ENCODE measurements at regions not wholly inside any gene's neighbourhood (a gene's known extent, or its start where the extent isn't known, plus 50 kb on each side); places are given as distances from the start of the nearest gene placed in this dataset.
"Not testable (repeated sequence)": the region's sequence is repeated elsewhere in the genome, so short reads cannot be mapped to it uniquely, and the experiment has no call there.

DNA sequence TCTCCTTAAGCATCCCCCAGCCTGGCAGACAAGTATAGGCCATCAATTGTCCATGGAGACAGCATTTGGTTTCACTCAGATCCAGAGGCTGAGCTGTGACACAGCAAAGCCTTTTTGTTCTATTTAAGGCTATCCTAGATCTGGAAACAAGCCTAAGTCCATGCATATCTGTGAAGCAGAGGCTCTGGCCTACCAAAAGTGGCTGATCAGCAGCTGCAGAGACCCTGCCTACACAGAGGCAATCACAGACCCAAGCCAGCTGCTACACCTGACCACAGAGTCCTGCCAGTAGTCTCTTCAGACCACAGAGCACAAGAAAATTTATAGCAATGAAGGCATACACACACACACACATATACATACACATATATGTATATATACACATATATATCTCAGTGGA lies 501.7 kb upstream of the ARPP21 start:
- DNase-seq (ENCODE audit: low spot score), result no peak

DNA sequence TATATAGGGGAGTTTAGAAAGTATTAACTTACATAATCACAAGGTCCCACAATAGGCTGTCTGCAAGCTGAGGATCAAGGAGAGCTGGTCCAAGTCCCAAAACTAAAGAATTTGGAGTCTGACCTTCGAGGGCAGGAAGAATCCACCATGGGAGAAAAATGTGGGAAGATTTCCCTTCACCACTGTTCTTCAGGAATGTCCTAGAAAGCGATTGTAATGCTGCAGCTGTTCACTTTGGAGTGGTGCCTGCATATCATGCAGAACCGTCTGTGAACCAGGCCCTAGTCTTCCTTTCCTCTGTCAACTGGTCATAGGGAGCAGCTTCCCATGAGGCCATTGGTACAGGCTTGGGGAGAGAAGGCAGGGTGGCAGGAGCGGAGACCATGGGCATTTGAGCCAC lies 497.9 kb upstream of the ARPP21 start:
- DNase-seq (ENCODE audit: low spot score), result no peak

DNA sequence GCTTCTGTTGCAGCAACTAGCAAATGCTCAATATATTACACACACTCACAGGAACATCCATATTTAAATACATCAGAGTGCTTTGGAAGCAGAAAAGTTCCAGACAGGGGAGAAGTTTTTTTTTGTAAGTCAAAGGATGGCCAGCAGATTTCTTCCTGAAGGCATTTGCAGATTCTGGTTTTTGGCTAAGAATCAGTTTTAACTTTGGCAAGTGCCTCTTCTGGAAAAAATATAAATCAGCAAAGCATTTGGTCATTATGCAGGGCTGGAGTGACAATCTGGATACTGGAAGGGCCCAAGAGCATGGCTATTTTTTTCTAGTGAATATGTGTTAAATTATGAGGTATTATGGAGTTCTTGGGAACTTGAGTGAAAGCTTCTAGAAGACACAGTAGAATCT lies 495.3 kb upstream of the ARPP21 start:
- DNase-seq (ENCODE audit: low spot score), result no peak

DNA sequence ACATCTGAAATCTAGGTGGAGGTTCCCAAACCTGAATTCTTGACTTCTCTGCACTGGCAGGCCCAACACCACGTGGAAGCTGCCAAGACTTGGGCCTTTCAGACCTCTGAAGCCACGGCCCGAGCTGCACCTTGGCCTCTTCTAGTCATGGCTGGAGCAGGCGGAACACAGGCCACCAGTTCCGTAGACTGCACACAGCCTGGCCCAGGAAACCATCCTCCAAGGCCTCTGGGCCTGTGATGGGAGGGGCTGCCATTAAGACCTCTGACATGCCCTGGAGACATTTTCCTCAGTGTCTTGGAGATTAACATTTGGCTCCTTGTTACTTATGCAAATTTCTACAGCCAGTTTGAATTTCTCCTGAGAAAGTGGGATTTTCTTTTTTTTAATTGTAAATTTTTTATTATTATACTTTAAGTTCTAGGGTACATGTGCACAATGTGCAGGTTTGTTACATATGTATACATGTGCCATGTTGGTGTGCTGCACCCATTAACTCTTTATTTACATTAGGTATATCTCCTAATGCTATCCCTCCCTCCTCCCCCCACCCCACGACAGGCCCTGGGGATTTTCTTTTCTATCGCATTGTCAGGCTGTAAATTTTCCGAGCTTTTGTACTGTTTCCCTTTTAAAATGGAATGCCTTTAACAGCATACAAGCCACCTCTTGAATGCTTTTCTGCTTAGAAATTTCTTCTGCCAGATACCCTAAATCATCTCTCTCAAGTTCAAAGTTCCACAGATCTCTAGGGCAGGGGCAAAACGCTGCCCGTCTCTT lies 492.9 kb upstream of the ARPP21 start:
- not testable (repeated sequence) for DNase-seq (ENCODE audit: low spot score)

DNA sequence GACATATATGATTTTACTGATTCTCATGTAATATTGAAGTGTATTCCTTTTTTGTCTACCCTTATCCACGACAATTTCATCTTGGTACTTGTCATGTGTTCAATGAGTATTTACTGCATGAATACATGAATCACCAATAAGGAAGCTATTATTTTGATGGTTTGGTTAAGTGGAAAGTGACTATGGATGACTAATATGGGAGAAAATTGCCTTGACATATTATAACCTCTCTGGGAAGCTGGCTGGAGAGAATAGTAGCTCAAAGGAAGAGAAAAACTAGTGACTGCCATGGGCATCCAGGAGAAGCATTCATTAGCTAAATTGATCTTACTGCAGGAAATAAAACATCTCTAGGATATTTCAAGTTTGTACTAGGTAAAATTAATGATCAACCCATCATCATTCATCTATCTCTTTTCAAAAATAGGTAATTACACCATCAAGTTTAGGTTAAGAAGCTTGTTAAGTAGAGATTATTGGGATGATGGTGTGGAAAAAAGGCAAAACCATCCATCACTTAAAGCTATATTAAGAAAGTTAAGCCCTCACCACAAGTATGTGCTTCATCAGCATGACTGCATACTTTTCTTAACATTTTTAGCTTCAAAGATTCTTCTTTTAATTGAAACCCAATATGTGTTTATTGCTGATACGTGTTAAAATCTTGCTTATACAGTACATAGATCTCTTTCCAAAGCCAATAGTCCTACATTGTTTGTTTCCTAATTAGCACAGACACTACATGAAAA lies 455.2 kb upstream of the ARPP21 start:
- no peak for DNase-seq (ENCODE audit: low spot score)

- DNase-seq (ENCODE audit: low spot score), result no peak
These were observed 454.6 kb upstream of the ARPP21 start for GRCh38 chr3:35184775-35185174.

DNA sequence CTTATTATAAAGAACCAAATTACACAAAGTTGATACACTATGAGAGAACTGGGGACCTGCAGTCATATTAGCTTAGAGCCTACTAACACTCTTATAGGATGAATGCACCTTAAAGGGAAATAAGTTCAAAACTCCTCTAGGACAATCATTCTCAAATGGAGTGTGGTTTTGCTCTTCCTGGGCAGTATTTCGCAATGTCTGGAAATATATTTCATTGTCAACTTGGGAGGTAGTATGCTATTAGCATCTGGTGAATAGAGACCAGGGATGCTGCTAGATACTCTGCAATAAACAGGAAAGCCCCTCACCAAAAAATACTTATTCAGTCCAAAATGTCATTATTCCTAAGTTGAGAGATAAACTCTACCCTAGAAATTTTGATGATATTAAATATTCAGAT lies 451.4 kb upstream of the ARPP21 start:
- no peak for DNase-seq (ENCODE audit: low spot score)

DNA sequence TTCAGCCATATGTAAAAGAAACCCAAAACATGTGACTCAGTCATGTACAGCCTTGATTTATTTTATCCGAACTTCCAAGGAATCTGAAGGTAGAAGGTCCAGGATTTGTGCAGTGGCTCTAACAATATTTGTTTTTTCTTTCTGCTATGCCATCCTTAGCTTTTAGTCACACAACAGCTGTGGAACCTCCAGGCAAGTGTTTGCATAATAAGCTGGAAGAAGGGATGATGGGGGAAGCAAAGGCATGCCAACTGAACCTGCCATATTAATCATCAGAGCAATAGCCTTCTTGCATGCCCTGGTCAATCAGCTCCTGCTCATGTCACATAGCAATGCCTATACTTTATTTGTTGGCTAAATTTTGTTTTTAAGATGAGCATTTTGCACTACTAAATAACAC lies 444.7 kb upstream of the ARPP21 start:
- DNase-seq (ENCODE audit: low spot score), result no peak

DNA sequence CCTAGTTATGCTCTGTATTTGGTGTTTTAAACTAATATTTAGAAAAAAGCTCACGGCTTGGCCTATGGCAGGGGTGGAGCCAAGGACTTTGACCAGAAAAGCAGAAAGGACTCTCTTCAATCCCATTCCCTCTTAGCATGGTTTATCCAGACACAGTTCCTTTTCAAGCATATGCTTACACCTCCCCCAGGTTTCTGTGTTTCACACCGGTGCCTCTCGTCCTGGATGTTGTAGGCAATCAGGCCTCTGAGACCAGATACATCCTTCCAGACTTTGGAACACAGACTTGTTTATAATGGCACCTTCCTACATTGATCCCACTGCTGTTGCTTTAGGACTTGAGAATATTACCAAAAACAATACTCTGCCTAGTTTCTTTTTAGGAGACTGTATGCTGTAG lies 440.5 kb upstream of the ARPP21 start:
- no peak for DNase-seq (ENCODE audit: low spot score)

DNA sequence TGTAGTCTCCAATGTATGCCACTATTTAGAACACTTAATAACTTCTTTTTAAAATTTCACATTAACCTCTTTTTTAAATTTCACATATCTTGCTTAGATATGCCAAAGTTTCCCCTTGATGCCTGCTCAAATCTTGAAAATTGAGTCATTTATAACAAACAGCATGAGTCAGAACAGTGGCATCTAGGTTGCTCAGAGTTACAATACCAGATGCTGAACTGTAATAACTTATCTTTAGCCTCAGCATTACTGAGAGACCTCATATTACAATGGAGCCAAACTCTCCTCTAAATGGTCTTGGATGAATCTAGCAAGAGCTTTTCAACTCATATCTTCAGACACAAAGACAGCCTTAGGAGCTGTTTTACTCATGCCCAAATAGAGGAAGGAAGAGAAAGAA lies 439.3 kb upstream of the ARPP21 start:
- no peak for DNase-seq (ENCODE audit: low spot score)

DNA sequence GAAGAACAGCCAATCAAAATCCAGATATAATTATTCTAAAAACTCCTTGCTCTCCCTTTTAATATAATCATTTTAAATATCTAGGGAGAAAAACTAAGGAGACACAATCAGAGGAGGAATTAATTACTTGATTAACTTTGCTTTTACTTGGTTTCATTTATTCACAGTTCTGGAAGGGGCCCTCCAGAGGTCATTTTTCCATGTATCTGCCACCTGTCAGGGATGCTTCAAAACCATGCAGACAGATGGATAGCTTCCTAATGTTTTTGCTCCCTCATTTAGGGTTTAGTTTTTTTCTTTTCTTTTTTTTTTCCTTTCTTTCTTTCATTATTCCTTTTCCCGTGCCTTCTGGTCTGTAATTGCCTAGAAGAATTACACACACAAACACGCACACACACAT lies 438.1 kb upstream of the ARPP21 start:
- no peak for DNase-seq (ENCODE audit: low spot score)

- DNase-seq (ENCODE audit: low spot score), result no peak
These were observed 423.5 kb upstream of the ARPP21 start for GRCh38 chr3:35215525-35216500.

- no peak for DNase-seq (ENCODE audit: low spot score)
These were observed 422.6 kb upstream of the ARPP21 start for GRCh38 chr3:35216501-35217266.

DNA sequence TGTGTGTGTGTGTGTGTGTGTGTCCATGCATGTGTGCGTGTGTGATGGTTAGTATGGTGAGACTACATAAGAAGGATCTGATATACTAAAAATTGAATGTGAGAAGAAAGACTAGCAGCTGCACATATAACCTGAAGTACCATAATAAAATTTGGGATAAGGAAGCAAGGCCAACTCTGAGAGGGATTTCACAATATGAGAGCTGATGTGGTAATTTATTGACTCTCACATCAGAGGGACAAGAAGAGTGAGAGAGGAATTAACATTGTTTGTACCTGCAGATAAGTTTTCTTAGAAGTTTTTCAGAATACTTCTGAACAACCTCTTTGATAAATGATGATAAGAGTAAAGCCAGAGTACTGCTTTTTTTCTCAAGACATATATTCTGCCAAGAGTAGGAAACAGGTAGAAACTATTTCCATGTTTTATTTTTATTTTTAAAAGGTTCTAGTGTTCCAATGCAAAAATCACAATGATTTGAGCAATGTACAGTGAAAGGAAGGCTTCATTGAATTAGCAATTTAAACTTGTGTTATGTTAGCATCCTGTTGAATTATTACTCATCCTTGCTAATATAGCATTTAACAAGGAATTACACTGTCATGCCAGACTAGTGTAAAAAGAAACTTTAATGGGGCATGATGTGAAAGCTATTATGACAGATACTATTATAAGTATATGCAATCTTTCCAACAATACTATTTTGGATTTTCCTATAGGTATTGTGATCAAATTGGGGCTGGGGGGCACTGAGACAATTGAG lies 415.5 kb upstream of the ARPP21 start:
- no peak for DNase-seq (ENCODE audit: low spot score)

- DNase-seq (ENCODE audit: low spot score), result no peak
These were observed 414.6 kb upstream of the ARPP21 start for GRCh38 chr3:35224565-35225295.

DNA sequence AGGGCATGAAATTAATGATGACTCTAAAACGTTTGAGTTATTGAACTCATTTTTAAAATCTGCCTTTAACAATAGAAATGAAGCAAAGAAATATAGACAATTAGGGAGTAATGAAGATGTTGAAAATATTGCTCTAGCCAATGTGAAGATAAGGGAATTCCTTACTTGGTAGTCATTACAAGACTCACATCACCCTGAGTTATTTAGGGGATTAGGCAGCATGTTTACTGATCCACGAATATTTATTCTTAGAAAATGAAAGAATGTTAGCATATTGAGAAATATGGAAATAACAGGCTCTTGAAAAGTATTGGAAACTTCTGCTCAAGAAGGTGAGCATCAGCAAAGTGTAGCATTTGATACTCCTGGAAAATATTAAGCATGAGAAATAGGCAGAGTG lies 398.1 kb upstream of the ARPP21 start:
- DNase-seq (ENCODE audit: low spot score), result no peak

GRCh38 chr3:35254917-35255316 lies 384.4 kb upstream of the ARPP21 start:
- no peak for DNase-seq (ENCODE audit: low spot score)

GRCh38 chr3:35257641-35258040 lies 381.7 kb upstream of the ARPP21 start:
- DNase-seq (ENCODE audit: low spot score), result no peak

GRCh38 chr3:35262406-35262805 lies 376.9 kb upstream of the ARPP21 start:
- DNase-seq (ENCODE audit: low spot score), result no peak

- no peak for DNase-seq (ENCODE audit: low spot score)
These were observed 375.8 kb upstream of the ARPP21 start for GRCh38 chr3:35263477-35263876.
